IMR-90 (cell line): ENCODE measurements at regions not wholly inside any gene's neighbourhood (a gene's known extent, or its start where the extent isn't known, plus 50 kb on each side); places are given as distances from the start of the nearest gene placed in this dataset.

ENCODE experiments used
- ATAC-seq: fragments of 200-7000 bp; cut with Tn5 transposase; 2 replicates; pipeline ENCODE4 v1.9.1; 2020; ENCODE audit warnings: low read depth, mild to moderate bottlenecking, moderate library complexity
- BruUV-seq: library from RNA; stranded (reverse); fragments of 400-500 nt; replicated peaks from 2 replicates; lab custom pipeline; 2021; lab: Mats Ljungman, UMichigan
- CTCF ChIA-PET: fragments of 300-600 bp; formaldehyde crosslinking; extraction: SDS; loops from one replicate; lab custom pipeline; 2021; ENCODE audit warnings: antibody characterized with exemption; lab: Yijun Ruan, JAX
- POLR2A ChIA-PET: fragments of 300-600 bp; sonication (Branson Sonifier 250); formaldehyde crosslinking; loops from one replicate; lab custom pipeline; 2022; ENCODE audit warnings: antibody characterized with exemption; ENCODE audit not compliant: unreplicated experiment; lab: Charles Lee
- DNase-seq: peaks from one replicate; pipeline ENCODE4 v3.0.0; 2013
- H2AFZ ChIP-seq: replicated peaks from 2 replicates; pipeline ENCODE3; 2013; ENCODE audit warnings: low read length, mild to moderate bottlenecking; ENCODE audit not compliant: poor library complexity
- H2AK5ac ChIP-seq: 2 replicates; pipeline ENCODE4 v1.6.1; 2013; ENCODE audit warnings: low read depth, low read length, inconsistent platforms
- H2AK9ac ChIP-seq: replicated peaks from 2 replicates; pipeline ENCODE3; 2013; ENCODE audit warnings: mild to moderate bottlenecking, low read depth, low read length, moderate library complexity; ENCODE audit not compliant: poor library complexity
- H2BK120ac ChIP-seq: 2 replicates; pipeline ENCODE4 v1.6.1; 2013; ENCODE audit warnings: low read depth, low read length, inconsistent platforms
- H2BK15ac ChIP-seq: 3 replicates; pipeline ENCODE4 v1.6.1; 2013; ENCODE audit warnings: low read depth, low read length, inconsistent platforms
- H2BK20ac ChIP-seq: 2 replicates; pipeline ENCODE4 v1.6.1; 2013; ENCODE audit warnings: low read depth, mild to moderate bottlenecking, inconsistent platforms, low read length, moderate library complexity
- H2BK5ac ChIP-seq: 2 replicates; pipeline ENCODE4 v1.6.1; 2013; ENCODE audit warnings: mild to moderate bottlenecking, low read depth, low read length, inconsistent platforms; ENCODE audit not compliant: poor library complexity, severe bottlenecking
- H3K14ac ChIP-seq: replicated peaks from 2 replicates; pipeline ENCODE4 v1.6.1; 2013; ENCODE audit warnings: low read depth, low read length, inconsistent platforms
- H3K18ac ChIP-seq: 2 replicates; pipeline ENCODE4 v1.6.1; 2013; ENCODE audit warnings: low read depth, low read length, control low read depth
- H3K23ac ChIP-seq: 2 replicates; pipeline ENCODE4 v1.6.1; 2013; ENCODE audit warnings: low read depth, low read length, inconsistent platforms
- H3K27ac ChIP-seq: 2 replicates; pipeline ENCODE4 v1.5.1; 2013; ENCODE audit warnings: mild to moderate bottlenecking, control low read depth, low read length; ENCODE audit not compliant: insufficient read depth
- H3K27me3 ChIP-seq: 2 replicates; pipeline ENCODE4 v1.6.1; 2013; ENCODE audit warnings: low read length; ENCODE audit not compliant: control insufficient read depth, insufficient read depth
- H3K36me3 ChIP-seq: 2 replicates; pipeline ENCODE4 v1.6.1; 2013; ENCODE audit warnings: low read length, mixed read lengths; ENCODE audit not compliant: control insufficient read depth, insufficient read depth
- H3K4ac ChIP-seq: 2 replicates; pipeline ENCODE4 v1.6.1; 2013; ENCODE audit warnings: low read depth, low read length, inconsistent platforms
- H3K4me1 ChIP-seq: 2 replicates; pipeline ENCODE4 v1.6.1; 2013; ENCODE audit warnings: low read length, mixed read lengths; ENCODE audit not compliant: control insufficient read depth, insufficient read depth
- H3K4me2 ChIP-seq: 2 replicates; pipeline ENCODE4 v1.6.1; 2013; ENCODE audit warnings: low read depth, mild to moderate bottlenecking, control low read depth, low read length, moderate library complexity
- H3K4me3 ChIP-seq: 2 replicates; pipeline ENCODE4 v1.5.1; 2013; ENCODE audit warnings: low read depth, mild to moderate bottlenecking, control low read depth, low read length, moderate library complexity; ENCODE audit not compliant: insufficient read depth
- H3K56ac ChIP-seq: 2 replicates; pipeline ENCODE4 v1.6.1; 2013; ENCODE audit warnings: low read length, inconsistent platforms; ENCODE audit not compliant: insufficient read depth; ENCODE audit errors: extremely low read depth
- H3K79me1 ChIP-seq, 2 experiments: 2 replicates each; pipeline ENCODE4 v1.6.1; 2013; ENCODE audit warnings: low read length in 2 of 2, inconsistent platforms in 1 of 2, low read depth in 1 of 2
- H3K9ac ChIP-seq: 2 replicates; pipeline ENCODE4 v1.6.1; 2013; ENCODE audit warnings: low read depth, low read length, control low read depth
- H3K9me1 ChIP-seq: 2 replicates; pipeline ENCODE4 v1.6.1; 2013; ENCODE audit warnings: low read length, inconsistent platforms; ENCODE audit not compliant: insufficient read depth
- H3K9me3 ChIP-seq: 2 replicates; pipeline ENCODE4 v1.6.1; 2013; ENCODE audit warnings: low read length; ENCODE audit not compliant: control insufficient read depth, insufficient read depth
- H4K20me1 ChIP-seq: 2 replicates; pipeline ENCODE4 v1.6.1; 2013; ENCODE audit warnings: low read length, inconsistent platforms; ENCODE audit not compliant: insufficient read depth
- H4K5ac ChIP-seq: 2 replicates; pipeline ENCODE4 v1.6.1; 2013; ENCODE audit warnings: mild to moderate bottlenecking, low read depth, low read length, control low read depth
- H4K8ac ChIP-seq, 2 experiments: 2 replicates each; pipeline ENCODE4 v1.6.1; 2013; ENCODE audit warnings: low read depth in 2 of 2, low read length in 2 of 2, control low read depth in 1 of 2, inconsistent platforms in 1 of 2
- H4K91ac ChIP-seq: 2 replicates; pipeline ENCODE4 v1.6.1; 2013; ENCODE audit warnings: low read depth, low read length, inconsistent platforms; ENCODE audit not compliant: insufficient read depth
- BHLHE40 ChIP-seq: fragments of 150-350 bp; IDR thresholded peaks from 2 replicates; pipeline ENCODE4 v1.6.1; 2016; ENCODE audit warnings: mild to moderate bottlenecking, low read depth, low read length
- CEBPB ChIP-seq: IDR thresholded peaks from 2 replicates; pipeline ENCODE4 v1.6.1; 2012; ENCODE audit warnings: low read depth, low read length, improper control_type of control experiment
- CHD1 ChIP-seq: IDR thresholded peaks from 2 replicates; pipeline ENCODE4 v1.6.1; 2012; ENCODE audit warnings: low read depth, low read length, improper control_type of control experiment
- MAFK ChIP-seq: IDR thresholded peaks from 2 replicates; pipeline ENCODE4 v1.6.1; 2012; ENCODE audit warnings: low read depth, low read length, improper control_type of control experiment
- MAZ ChIP-seq: IDR thresholded peaks from 2 replicates; pipeline ENCODE4 v1.6.1; 2012; ENCODE audit warnings: low read depth, mild to moderate bottlenecking, low read length, improper control_type of control experiment, moderate library complexity, borderline replicate concordance
- MXI1 ChIP-seq: IDR thresholded peaks from 2 replicates; pipeline ENCODE4 v1.6.1; 2012; ENCODE audit warnings: low read depth, mild to moderate bottlenecking, low read length, moderate library complexity, borderline replicate concordance
- NFE2L2 ChIP-seq: fragments of 150-350 bp; IDR thresholded peaks from 2 replicates; pipeline ENCODE4 v1.6.1; 2016; ENCODE audit warnings: low read depth, mild to moderate bottlenecking, low read length
- POLR2A ChIP-seq: IDR thresholded peaks from 2 replicates; pipeline ENCODE4 v1.6.1; 2012; ENCODE audit warnings: mild to moderate bottlenecking, low read depth, low read length
- RAD21 ChIP-seq: IDR thresholded peaks from 2 replicates; pipeline ENCODE4 v1.6.1; 2012; ENCODE audit warnings: low read length, improper control_type of control experiment
- RFX5 ChIP-seq: IDR thresholded peaks from 2 replicates; pipeline ENCODE4 v1.8.0; 2012; ENCODE audit warnings: low read depth, mild to moderate bottlenecking, low read length, moderate library complexity
- WGBS, 2 experiments: methylation state at CpG; one replicate each; pipeline versions ENCODE4 v1.1.5 to v1.1.7; 2013; ENCODE audit warnings: missing lambda C conversion rate in 2 of 2; ENCODE audit not compliant: insufficient read length in 1 of 2; ENCODE audit errors: extremely low coverage in 2 of 2; 5-methylcytosine and 5-hydroxymethylcytosine counted together
- dilution Hi-C: fragments of 300-500 bp; cut with HindIII; formaldehyde crosslinking; loops from one replicate; pipeline ENCODE4 v1.14.3; 2018; ENCODE audit warnings: low sequenced_read_pairs; ENCODE audit not compliant: unreplicated experiment
- in situ Hi-C: fragments of 300-500 bp; cut with MboI; formaldehyde crosslinking; loops from 3 replicates; pipeline ENCODE4 v1.14.3; 2019; ENCODE audit warnings: low sequenced_read_pairs, inconsistent platforms, mixed read lengths
- intact Hi-C: fragments of 100-400 bp; cut with micrococcal nuclease; formaldehyde crosslinking; loops from 2 replicates; pipeline ENCODE4 v1.10.0; 2022
- TF ChIP-seq, protein P1 (sequence below): fragments of 150-350 bp; IDR thresholded peaks from 2 replicates; pipeline ENCODE4 v1.6.1; 2016; ENCODE audit warnings: low read depth, mild to moderate bottlenecking, low read length, moderate library complexity, borderline replicate concordance

DNA sequence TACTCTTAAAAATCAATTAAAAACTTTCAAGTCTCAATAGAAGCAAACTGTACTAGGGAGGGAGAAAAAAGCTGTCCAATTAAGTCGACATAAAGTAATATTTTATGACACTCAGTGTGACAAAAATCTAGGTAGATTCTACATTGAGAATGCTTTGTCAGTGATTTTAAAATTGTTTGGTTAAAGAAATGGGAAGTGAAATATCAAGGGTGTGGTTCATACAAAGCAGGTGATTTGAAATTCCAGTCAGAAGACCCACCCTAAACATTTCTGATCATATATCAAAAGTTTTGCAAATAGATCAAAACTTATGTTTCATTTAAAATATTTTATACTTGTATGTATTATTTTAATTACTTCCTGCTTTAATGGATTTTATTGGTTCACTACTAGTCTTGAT lies 338.9 kb upstream of the DCC start:
- no CpG with 5 or more reads among the region's 1 CpG for WGBS, 2 experiments
- no peak overlapping the region for H2BK15ac ChIP-seq
- no peak for ATAC-seq
- no peak overlapping the region for H3K18ac ChIP-seq
- H3K27ac ChIP-seq = no peak overlapping the region
- H4K8ac ChIP-seq = no peak overlapping the region
- ChIA-PET POLR2A (no interaction called here), CTCF (no interaction called here)
- H3K56ac ChIP-seq = no peak overlapping the region
- dilution Hi-C loops = no loop called here
- H3K14ac ChIP-seq = no peak overlapping the region
- no peak overlapping the region for H3K4me3 ChIP-seq
- no peak overlapping the region for H3K4me2 ChIP-seq
- no peak for DNase-seq
- no peaks in the 10 kb centered on the region for H3K27me3 ChIP-seq
- H2BK20ac ChIP-seq = no peak overlapping the region
- no peak overlapping the region for H2AFZ ChIP-seq
- H2AK9ac ChIP-seq = no peak overlapping the region
- intact Hi-C loops = no loop called here
- H2BK120ac ChIP-seq = no peak overlapping the region
- TF ChIP-seq, protein P1, sequence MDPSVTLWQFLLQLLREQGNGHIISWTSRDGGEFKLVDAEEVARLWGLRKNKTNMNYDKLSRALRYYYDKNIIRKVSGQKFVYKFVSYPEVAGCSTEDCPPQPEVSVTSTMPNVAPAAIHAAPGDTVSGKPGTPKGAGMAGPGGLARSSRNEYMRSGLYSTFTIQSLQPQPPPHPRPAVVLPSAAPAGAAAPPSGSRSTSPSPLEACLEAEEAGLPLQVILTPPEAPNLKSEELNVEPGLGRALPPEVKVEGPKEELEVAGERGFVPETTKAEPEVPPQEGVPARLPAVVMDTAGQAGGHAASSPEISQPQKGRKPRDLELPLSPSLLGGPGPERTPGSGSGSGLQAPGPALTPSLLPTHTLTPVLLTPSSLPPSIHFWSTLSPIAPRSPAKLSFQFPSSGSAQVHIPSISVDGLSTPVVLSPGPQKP = no peak
- TF ChIP-seq RAD21 (no peak), MAFK (no peak), NFE2L2 (no peak), RFX5 (no peak), CHD1 (no peak), CEBPB (no peak), BHLHE40 (no peak), MAZ (no peak), MXI1 (no peak), POLR2A (no peak)
- H3K9me1 ChIP-seq = no peaks in the 10 kb centered on the region
- no peak overlapping the region for H2AK5ac ChIP-seq
- H4K20me1 ChIP-seq = no peaks in the 10 kb centered on the region
- no peaks in the 10 kb centered on the region for H3K79me1 ChIP-seq
- no peak overlapping the region for H3K9ac ChIP-seq
- H3K36me3 ChIP-seq = no peaks in the 10 kb centered on the region
- H3K9me3 ChIP-seq = peaks cover 15% of the 10 kb centered on the region; the same call in 1 of the 2 replicates
- in situ Hi-C loops = no loop called here
- H3K4ac ChIP-seq = no peak overlapping the region
- H3K23ac ChIP-seq = no peak overlapping the region
- H4K5ac ChIP-seq = no peak overlapping the region
- H4K91ac ChIP-seq = no peak overlapping the region
- no peaks in the 10 kb centered on the region for H3K4me1 ChIP-seq
- no TSS peak for BruUV-seq
- no peak overlapping the region for H2BK5ac ChIP-seq
